RWPE1 (cell line): ENCODE measurements at regions not wholly inside any gene's neighbourhood (a gene's known extent, or its start where the extent isn't known, plus 50 kb on each side); places are given as distances from the start of the nearest gene placed in this dataset.

Experiments used
- CTCF ChIA-PET: fragments of 350-600 bp; sonication (Branson Sonifier 250); formaldehyde crosslinking; extraction: SDS; loops from one replicate; lab custom pipeline; 2021; lab: Yijun Ruan, JAX
- POLR2A ChIA-PET: fragments of 400-600 bp; formaldehyde crosslinking; extraction: SDS; loops from one replicate; lab custom pipeline; 2020; ENCODE audit warnings: antibody characterized with exemption; ENCODE audit not compliant: low non-redundant PET; lab: Yijun Ruan, JAX
- DNase-seq: peaks from one replicate; pipeline ENCODE4 v3.0.0; 2012; ENCODE audit warnings: low spot score
- H3K27ac ChIP-seq: fragments of 450-650 bp; 2 replicates; pipeline ENCODE4 v1.5.1; 2017
- CTCF ChIP-seq: fragments of 450-650 bp; conservative IDR thresholded peaks from 2 replicates; pipeline ENCODE4 v1.5.1; 2017; ENCODE audit warnings: low read depth, mild to moderate bottlenecking

DNA sequence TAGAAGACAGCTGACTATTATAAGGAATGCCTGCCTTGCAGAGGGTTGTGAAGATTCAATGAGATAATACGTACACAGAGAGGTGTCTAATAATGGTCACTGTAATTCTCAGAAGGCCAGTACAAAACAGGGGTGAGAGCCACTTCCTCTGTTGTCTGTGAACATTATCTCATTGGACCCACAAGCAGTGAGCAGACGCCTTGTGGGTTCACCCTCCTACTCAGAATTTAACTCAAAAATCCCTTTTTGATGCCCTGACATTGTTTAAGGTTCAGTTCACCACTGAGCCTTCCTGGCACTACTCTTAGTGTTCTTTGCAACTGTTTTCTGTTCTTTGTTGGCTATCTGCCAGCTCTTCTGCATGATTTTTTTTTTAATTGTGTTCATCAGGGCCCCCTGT is 467.4 kb downstream of the BCOR start:
- no peak for DNase-seq
- TF ChIP-seq CTCF, result no peak
- ChIA-PET POLR2A (no interaction called here), CTCF (no interaction called here)
- H3K27ac ChIP-seq, result no peak overlapping the region

DNA sequence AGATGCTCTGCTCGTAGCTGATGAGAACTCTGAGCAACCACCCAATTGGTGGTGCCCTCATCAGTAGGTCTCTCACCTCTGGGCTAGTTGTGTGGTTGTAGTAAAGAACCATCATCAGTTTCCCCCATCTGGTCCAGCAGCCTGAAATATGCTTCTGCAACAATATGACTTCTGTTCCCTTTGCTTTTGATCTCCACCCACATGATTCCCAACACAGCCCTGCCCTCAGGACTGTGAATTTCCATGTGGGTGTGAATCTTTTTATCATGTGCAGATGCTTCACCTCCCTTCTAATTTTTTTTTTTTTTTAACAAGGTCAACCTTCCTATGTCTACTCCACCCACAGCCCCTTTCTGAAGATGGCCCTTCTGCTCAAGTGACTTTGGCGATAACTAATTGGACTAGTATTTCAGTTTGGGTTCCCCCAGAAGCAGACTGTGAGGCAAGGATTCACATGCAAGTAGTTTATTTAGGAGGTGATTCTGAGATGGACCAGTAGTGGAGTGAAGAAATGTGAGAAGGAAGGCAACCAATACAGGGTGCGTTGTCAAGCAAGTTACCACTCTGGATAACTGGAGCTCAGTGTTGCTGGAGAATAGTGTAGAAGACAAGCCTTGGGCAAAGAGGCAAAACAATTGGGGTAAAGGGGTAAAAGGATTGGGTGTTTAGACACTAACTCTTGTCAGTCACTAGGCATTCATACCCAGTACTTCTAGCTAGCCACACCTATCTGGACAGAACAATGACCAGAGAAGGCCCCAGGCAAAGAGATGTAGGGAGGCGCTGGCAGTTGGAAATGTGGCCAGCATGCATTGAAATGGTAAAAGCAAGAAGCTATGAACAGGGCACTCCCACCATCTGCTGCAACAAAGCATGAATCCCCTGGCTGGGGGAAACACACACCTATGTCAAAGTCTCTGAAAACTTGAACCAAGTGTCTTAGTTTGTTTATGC is 466.2 kb downstream of the BCOR start:
- no peak for TF ChIP-seq CTCF
- H3K27ac ChIP-seq, result no peak overlapping the region
- POLR2A ChIA-PET, result no interaction called here
- no peak for DNase-seq
- CTCF ChIA-PET, result no interaction called here

DNA sequence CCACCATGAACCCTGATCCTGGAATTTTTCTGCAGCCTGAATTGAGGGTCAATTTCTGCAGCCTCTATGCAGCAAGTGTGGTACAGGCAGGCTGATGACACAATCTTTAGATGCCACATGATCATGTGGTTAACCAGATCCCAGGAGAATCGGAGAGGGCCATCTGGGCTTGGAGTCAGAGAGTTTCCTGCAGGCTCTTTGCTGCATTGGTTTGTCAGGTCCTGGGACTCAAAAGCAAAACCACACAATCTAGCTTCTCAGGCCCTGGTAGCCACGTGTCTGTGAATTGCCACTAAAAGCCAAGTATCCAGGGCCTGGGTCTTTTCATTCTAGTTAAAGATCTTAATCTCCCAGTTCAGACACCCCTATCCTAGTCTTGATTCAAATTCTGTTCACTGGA is 464.5 kb downstream of the BCOR start:
- H3K27ac ChIP-seq, result no peak overlapping the region
- CTCF ChIA-PET, result no interaction called here
- DNase-seq, result no peak
- TF ChIP-seq CTCF, result no peak
- POLR2A ChIA-PET, result no interaction called here

DNA sequence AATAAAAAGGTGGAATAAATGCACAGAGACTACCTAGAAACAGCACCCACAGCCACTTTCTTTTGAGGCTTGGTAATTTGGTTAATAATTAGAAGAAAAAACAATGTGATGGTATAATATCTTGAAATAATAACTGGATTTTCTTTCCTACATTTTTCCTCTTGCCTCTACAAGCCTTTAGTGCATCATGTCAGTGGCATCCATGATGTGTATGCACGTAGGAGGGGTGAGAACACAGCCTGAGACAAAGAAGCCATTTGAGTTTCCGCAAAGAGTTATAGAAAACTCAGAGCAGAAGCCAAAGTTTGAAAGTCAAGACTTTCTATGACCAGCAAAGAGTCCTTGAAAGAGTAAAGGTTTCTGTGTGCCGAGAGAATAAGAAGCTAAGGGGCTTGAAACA is 461.3 kb downstream of the BCOR start:
- no peak for TF ChIP-seq CTCF
- no peak for DNase-seq
- POLR2A ChIA-PET, result no interaction called here
- CTCF ChIA-PET, result no interaction called here
- no peak overlapping the region for H3K27ac ChIP-seq

- ChIA-PET CTCF (no interaction called here), POLR2A (no interaction called here)
- no peak overlapping the region for H3K27ac ChIP-seq
- TF ChIP-seq CTCF, result no peak
- no peak for DNase-seq
Observed at GRCh38 chrX:39638526-39638925, 459.2 kb downstream of the BCOR start.

DNA sequence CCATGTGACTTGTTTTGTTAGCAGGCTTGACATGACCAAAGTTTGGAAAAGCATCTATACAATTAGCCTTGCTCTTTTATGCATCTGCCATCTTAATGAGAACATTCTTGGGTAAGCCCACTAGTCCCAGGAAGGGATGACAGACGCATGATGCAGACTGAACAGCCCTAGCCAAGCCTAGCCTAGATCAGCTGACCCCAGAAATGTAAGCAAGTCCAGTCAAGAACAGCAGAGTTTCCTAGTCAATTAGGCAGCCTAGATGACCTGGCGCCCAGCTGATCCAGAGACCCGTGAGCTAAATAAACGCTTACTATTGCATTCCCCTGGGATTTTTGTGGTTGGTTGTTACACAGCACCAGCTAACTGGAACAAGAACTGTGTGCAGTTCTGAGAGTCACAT is 457.9 kb downstream of the BCOR start:
- ChIA-PET CTCF (no interaction called here), POLR2A (no interaction called here)
- TF ChIP-seq CTCF, result no peak
- H3K27ac ChIP-seq, result no peak overlapping the region
- DNase-seq, result no peak
